ENCODE measurements at regions not wholly inside any gene's neighbourhood (a gene's known extent, or its start where the extent isn't known, plus 50 kb on each side); places are given as distances from the start of the nearest gene placed in this dataset.

- DNase-seq = no peak
- Mint-ChIP-seq H3K4me1 (no peaks in the 10 kb centered on the region), H3K36me3 (no peaks in the 10 kb centered on the region), H3K4me3 (no peak overlapping the region), H3K9me3 (peaks cover 0 to 12% (median 3%) of the 10 kb centered on the region in 7 donors), H3K27ac (no peak overlapping the region), H3K27me3 (ENCODE audit: low read depth in 3 of 3) (peaks cover 0 to 2% (median 0%) of the 10 kb centered on the region in 3 donors)
- Histone ChIP-seq H3K4me1 (ENCODE audit: control insufficient read depth in 1 of 2, insufficient read depth in 2 of 2, low read length in 2 of 2) (no peaks in the 10 kb centered on the region), H3K9me3 (replicated peaks in 1 of 2; ENCODE audit: control insufficient read depth in 1 of 2, insufficient read depth in 1 of 2, low read length in 2 of 2) (peaks cover 0 to 4% of the 10 kb centered on the region in 2 donors), H4K20me1 (ENCODE audit: insufficient read depth, low read length) (no peaks in the 10 kb centered on the region), H3K9ac (ENCODE audit: insufficient read depth, low read length, poor library complexity, severe bottlenecking) (no peak overlapping the region), H3K36me3 (replicated peaks in 1 of 2; ENCODE audit: control insufficient read depth in 1 of 2, insufficient read depth in 2 of 2, low read length in 2 of 2) (no peaks in the 10 kb centered on the region), H2AFZ (ENCODE audit: insufficient read depth, low read depth, low read length, poor library complexity, severe bottlenecking) (no peak overlapping the region), H3K79me2 (ENCODE audit: insufficient read depth, low read length) (no peaks in the 10 kb centered on the region), H3K27me3 (ENCODE audit: control insufficient read depth in 2 of 2, insufficient read depth in 2 of 2, low read length in 2 of 2) (no peaks in the 10 kb centered on the region), H3K4me2 (replicated peaks; ENCODE audit: extremely low read depth, low read length, poor library complexity, severe bottlenecking) (no peak overlapping the region), H3K27ac (ENCODE audit: low read depth in 1 of 2, low read length in 2 of 2) (no peak overlapping the region), H3K4me3 (replicated peaks in 1 of 3; ENCODE audit: low read depth in 2 of 3, low read length in 3 of 3) (no peak overlapping the region)
- no peak for TF ChIP-seq CTCF (IDR thresholded peaks at IDR 0.05)
- intact Hi-C loops (cut with micrococcal nuclease) = no loop called here
- 80% methylated on average over 1 of the region's 4 CpGs for WGBS (ENCODE audit: insufficient coverage)
Measured at GRCh38 chr18:72940986-72941385, 73.2 kb upstream of the NETO1 start.

GRCh38 chr18:72940509-72940908 lies 72.7 kb upstream of the NETO1 start:
- Histone ChIP-seq H3K4me3 (replicated peaks in 1 of 3; ENCODE audit: low read depth in 2 of 3, low read length in 3 of 3) (no peak overlapping the region), H3K79me2 (ENCODE audit: insufficient read depth, low read length) (no peaks in the 10 kb centered on the region), H3K4me2 (replicated peaks; ENCODE audit: extremely low read depth, low read length, poor library complexity, severe bottlenecking) (no peak overlapping the region), H3K27ac (ENCODE audit: low read depth in 1 of 2, low read length in 2 of 2) (no peak overlapping the region), H3K36me3 (replicated peaks in 1 of 2; ENCODE audit: control insufficient read depth in 1 of 2, insufficient read depth in 2 of 2, low read length in 2 of 2) (no peaks in the 10 kb centered on the region), H3K27me3 (ENCODE audit: control insufficient read depth in 2 of 2, insufficient read depth in 2 of 2, low read length in 2 of 2) (no peaks in the 10 kb centered on the region), H3K9me3 (replicated peaks in 1 of 2; ENCODE audit: control insufficient read depth in 1 of 2, insufficient read depth in 1 of 2, low read length in 2 of 2) (no peaks in the 10 kb centered on the region), H3K4me1 (ENCODE audit: control insufficient read depth in 1 of 2, insufficient read depth in 2 of 2, low read length in 2 of 2) (no peaks in the 10 kb centered on the region), H3K9ac (ENCODE audit: insufficient read depth, low read length, poor library complexity, severe bottlenecking) (no peak overlapping the region), H4K20me1 (ENCODE audit: insufficient read depth, low read length) (no peaks in the 10 kb centered on the region), H2AFZ (ENCODE audit: insufficient read depth, low read depth, low read length, poor library complexity, severe bottlenecking) (no peak overlapping the region)
- H3K9me3 Mint-ChIP-seq = peaks cover 0 to 12% (median 3%) of the 10 kb centered on the region in 7 donors
- TF ChIP-seq CTCF (IDR thresholded peaks at IDR 0.05) = no peak
- DNase-seq = no peak
- WGBS (ENCODE audit: insufficient coverage) = no CpG with 5 or more reads among the region's 3 CpGs
- intact Hi-C loops (cut with micrococcal nuclease) = no loop called here
- H3K4me1 Mint-ChIP-seq = no peaks in the 10 kb centered on the region
- peaks cover 0 to 2% (median 0%) of the 10 kb centered on the region in 3 donors for H3K27me3 Mint-ChIP-seq (ENCODE audit: low read depth in 3 of 3)
- H3K4me3 Mint-ChIP-seq = no peak overlapping the region
- no peaks in the 10 kb centered on the region for H3K36me3 Mint-ChIP-seq
- H3K27ac Mint-ChIP-seq = no peak overlapping the region

Data from CD14-positive monocyte (primary cell).